Endothelial cell of umbilical vein (primary cell): ENCODE measurements at regions not wholly inside any gene's neighbourhood (a gene's known extent, or its start where the extent isn't known, plus 50 kb on each side); places are given as distances from the start of the nearest gene placed in this dataset.

Source experiments
- EZH2 ChIP-seq: IDR thresholded peaks from 2 replicates; pipeline ENCODE4 v1.6.1; 2012; ENCODE audit warnings: borderline replicate concordance, low read depth, mild to moderate bottlenecking, moderate library complexity, low read length, inconsistent platforms; ENCODE audit not compliant: severe bottlenecking
- FOS ChIP-seq: IDR thresholded peaks from 2 replicates; pipeline ENCODE4 v1.6.1; 2011; ENCODE audit warnings: mild to moderate bottlenecking, low read length, moderate library complexity, borderline replicate concordance; ENCODE audit not compliant: insufficient read depth
- GATA2 ChIP-seq: IDR thresholded peaks from 2 replicates; pipeline ENCODE4 v1.7.0; 2011; ENCODE audit warnings: low read depth, mild to moderate bottlenecking, moderate library complexity, mixed read lengths, low read length; ENCODE audit not compliant: insufficient read length, insufficient read depth
- MYC ChIP-seq: IDR thresholded peaks from one replicate; pipeline ENCODE4 v1.6.1; 2011; ENCODE audit warnings: mild to moderate bottlenecking, low read depth, low read length
- POLR2A ChIP-seq: IDR thresholded peaks from 2 replicates; pipeline ENCODE4 v1.6.1; 2012; ENCODE audit warnings: low read depth, mild to moderate bottlenecking, control low read depth, low read length
- POLR2AphosphoS5 ChIP-seq: IDR thresholded peaks from 2 replicates; pipeline ENCODE4 v1.6.1; 2012; ENCODE audit warnings: low read depth, mild to moderate bottlenecking, control low read depth, low read length, moderate library complexity; ENCODE audit not compliant: insufficient read depth
- TF ChIP-seq, protein P1 (sequence below), 2 donors: IDR thresholded peaks; 1 replicate in 1 of 2; 2 replicates in 1 of 2; pipeline ENCODE4 v1.5.1; 2011; ENCODE audit warnings: low read length in 2 of 2, mild to moderate bottlenecking in 2 of 2, moderate library complexity in 2 of 2, control low read depth in 1 of 2, inconsistent platforms in 1 of 2, low read depth in 1 of 2; ENCODE audit not compliant: insufficient read depth in 1 of 2; ENCODE audit errors: extremely low read depth in 1 of 2

DNA sequence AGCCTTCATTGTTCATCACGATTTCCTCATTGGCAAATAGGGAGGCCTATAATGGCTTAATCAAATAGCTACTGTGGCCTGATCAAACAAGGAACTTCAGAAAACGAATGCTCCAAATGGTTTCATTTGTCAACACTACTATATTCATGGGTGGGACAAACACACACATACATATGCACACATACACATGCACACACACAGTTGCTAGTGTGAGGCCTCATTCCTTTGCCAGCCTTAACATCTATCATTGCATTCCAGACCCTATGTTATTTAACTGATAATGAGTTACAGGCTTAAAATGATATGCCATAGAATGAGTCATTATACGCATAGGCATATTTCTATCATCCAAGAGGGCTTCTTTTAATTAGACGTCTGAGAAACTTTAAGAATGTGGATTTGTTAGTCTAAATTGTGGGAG lies 140.2 kb downstream of the KLF5 start:
- TF ChIP-seq, protein P1, sequence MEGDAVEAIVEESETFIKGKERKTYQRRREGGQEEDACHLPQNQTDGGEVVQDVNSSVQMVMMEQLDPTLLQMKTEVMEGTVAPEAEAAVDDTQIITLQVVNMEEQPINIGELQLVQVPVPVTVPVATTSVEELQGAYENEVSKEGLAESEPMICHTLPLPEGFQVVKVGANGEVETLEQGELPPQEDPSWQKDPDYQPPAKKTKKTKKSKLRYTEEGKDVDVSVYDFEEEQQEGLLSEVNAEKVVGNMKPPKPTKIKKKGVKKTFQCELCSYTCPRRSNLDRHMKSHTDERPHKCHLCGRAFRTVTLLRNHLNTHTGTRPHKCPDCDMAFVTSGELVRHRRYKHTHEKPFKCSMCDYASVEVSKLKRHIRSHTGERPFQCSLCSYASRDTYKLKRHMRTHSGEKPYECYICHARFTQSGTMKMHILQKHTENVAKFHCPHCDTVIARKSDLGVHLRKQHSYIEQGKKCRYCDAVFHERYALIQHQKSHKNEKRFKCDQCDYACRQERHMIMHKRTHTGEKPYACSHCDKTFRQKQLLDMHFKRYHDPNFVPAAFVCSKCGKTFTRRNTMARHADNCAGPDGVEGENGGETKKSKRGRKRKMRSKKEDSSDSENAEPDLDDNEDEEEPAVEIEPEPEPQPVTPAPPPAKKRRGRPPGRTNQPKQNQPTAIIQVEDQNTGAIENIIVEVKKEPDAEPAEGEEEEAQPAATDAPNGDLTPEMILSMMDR (IDR thresholded peaks at IDR 0.05; ENCODE audit: extremely low read depth in 1 of 2, insufficient read depth in 1 of 2, low read depth in 1 of 2, low read length in 2 of 2), result no peak
- TF ChIP-seq GATA2 (no peak), MYC (no peak), EZH2 (no peak), POLR2A (no peak), FOS (no peak), POLR2AphosphoS5 (no peak)
